BJ (cell line): ENCODE measurements at regions not wholly inside any gene's neighbourhood (a gene's known extent, or its start where the extent isn't known, plus 50 kb on each side); places are given as distances from the start of the nearest gene placed in this dataset.

ENCODE experiments used
- CTCF ChIA-PET: fragments of 350-600 bp; formaldehyde crosslinking; extraction: SDS; loops from one replicate; lab custom pipeline; 2021; ENCODE audit warnings: antibody characterized with exemption, inconsistent platforms; lab: Yijun Ruan, JAX
- POLR2A ChIA-PET: fragments of 300-600 bp; sonication (Branson Sonifier 250); formaldehyde crosslinking; extraction: SDS; loops from one replicate; lab custom pipeline; 2021; ENCODE audit warnings: antibody characterized with exemption; lab: Charles Lee
- DNase-seq: peaks from one replicate; pipeline ENCODE4 v3.0.0-alpha.2; 2011; ENCODE audit warnings: low read depth
- H3K27me3 ChIP-seq: 2 replicates; pipeline ENCODE4 v1.6.0; 2011; ENCODE audit warnings: low read length; ENCODE audit not compliant: control insufficient read depth, insufficient read depth
- H3K36me3 ChIP-seq: 2 replicates; pipeline ENCODE4 v1.5.1; 2011; ENCODE audit warnings: low read length; ENCODE audit not compliant: control insufficient read depth, insufficient read depth
- H3K4me3 ChIP-seq: 2 replicates; pipeline ENCODE4 v1.5.1; 2011; ENCODE audit warnings: low read depth, mild to moderate bottlenecking, control low read depth, low read length
- CTCF ChIP-seq: IDR thresholded peaks from 2 replicates; pipeline ENCODE4 v1.5.1; 2011; ENCODE audit warnings: low read depth, mild to moderate bottlenecking, control low read depth, inconsistent platforms, low read length, moderate library complexity; ENCODE audit not compliant: insufficient read depth

GRCh38 chr3:130627882-130628281 lies 110.9 kb downstream of the COL6A6 start:
- Histone ChIP-seq H3K4me3 (no peak overlapping the region), H3K36me3 (no peaks in the 10 kb centered on the region), H3K27me3 (no peaks in the 10 kb centered on the region)
- ChIA-PET POLR2A (no interaction called here), CTCF (no interaction called here)
- TF ChIP-seq CTCF: no peak
- DNase-seq: no peak
